ENCODE measurements at regions not wholly inside any gene's neighbourhood (a gene's known extent, or its start where the extent isn't known, plus 50 kb on each side); places are given as distances from the start of the nearest gene placed in this dataset.

- Histone ChIP-seq H3K4me3 (ENCODE audit: extremely low read depth in 1 of 4, insufficient read depth in 2 of 4, low read depth in 3 of 4, low read length in 4 of 4) (no peak overlapping the region), H3K23ac (ENCODE audit: insufficient read length) (no peak overlapping the region), H3K79me1 (ENCODE audit: low read depth, low read length) (no peaks in the 10 kb centered on the region), H2BK20ac (ENCODE audit: low read length) (no peak overlapping the region), H2BK12ac (ENCODE audit: low read depth, low read length) (no peak overlapping the region), H3K18ac (ENCODE audit: extremely low read depth, low read length) (no peak overlapping the region), H2BK120ac (replicated peaks; ENCODE audit: low read depth, low read length) (no peak overlapping the region), H3K4me2 (ENCODE audit: insufficient read depth in 1 of 2, low read depth in 2 of 2, low read length in 2 of 2) (no peak overlapping the region), H4K91ac (replicated peaks; ENCODE audit: insufficient read length, low read length) (no peak overlapping the region), H3K4me1 (replicated peaks in 1 of 4; ENCODE audit: control insufficient read depth in 3 of 4, insufficient read depth in 4 of 4, low read length in 3 of 4) (no peaks in the 10 kb centered on the region), H3K79me2 (ENCODE audit: control insufficient read depth in 1 of 2, insufficient read depth in 2 of 2, low read length in 2 of 2) (no peaks in the 10 kb centered on the region), H3K27ac (ENCODE audit: low read depth, low read length) (no peak overlapping the region), H4K5ac (ENCODE audit: insufficient read length, low read depth, low read length) (no peak overlapping the region), H3K56ac (replicated peaks; ENCODE audit: insufficient read length, low read depth, low read length) (no peak overlapping the region), H4K20me1 (replicated peaks in 1 of 2; ENCODE audit: control insufficient read depth in 1 of 2, insufficient read depth in 2 of 2, low read length in 2 of 2) (no peaks in the 10 kb centered on the region), H2BK5ac (ENCODE audit: low read depth, low read length) (no peak overlapping the region), H2AFZ (ENCODE audit: low read length) (no peak overlapping the region), H3K14ac (ENCODE audit: insufficient read length) (no peak overlapping the region), H4K8ac (ENCODE audit: extremely low read depth, insufficient read depth, low read length) (no peak overlapping the region), H3K4ac (replicated peaks; ENCODE audit: insufficient read length, low read depth, low read length) (no peak overlapping the region), H3K9ac (replicated peaks in 1 of 4; ENCODE audit: extremely low read depth in 1 of 4, low read depth in 3 of 4, low read length in 3 of 4) (no peak overlapping the region), H3K9me3 (ENCODE audit: insufficient read depth in 2 of 2, low read depth in 1 of 2, low read length in 1 of 2) (no peaks in the 10 kb centered on the region), H3K27me3 (replicated peaks in 1 of 4; ENCODE audit: control insufficient read depth in 3 of 4, extremely low read depth in 1 of 4, insufficient read depth in 3 of 4, low read length in 3 of 4) (no peaks in the 10 kb centered on the region), H3K36me3 (ENCODE audit: control insufficient read depth in 2 of 4, insufficient read depth in 4 of 4, low read length in 3 of 4) (no peaks in the 10 kb centered on the region), H3K23me2 (ENCODE audit: low read depth, low read length) (no peaks in the 10 kb centered on the region), H2BK15ac (ENCODE audit: low read length) (no peak overlapping the region), H2AK5ac (ENCODE audit: low read depth, low read length) (no peak overlapping the region)
- FAIRE-seq = no peak
- WGBS, 2 experiments (ENCODE audit: extremely low coverage in 1 of 2, insufficient coverage in 1 of 2, insufficient read length in 1 of 2, insufficient replicate concordance in 2 of 2, low coverage in 1 of 2, low lambda C conversion rate in 2 of 2, missing lambda C conversion rate in 1 of 2) = 86% methylated on average over 29 of the region's 29 CpGs; no CpG with 5 or more reads in 1 of the 2 experiments
- TF ChIP-seq TBP (IDR thresholded peaks at IDR 0.05; ENCODE audit: low read depth, low read length) (no peak), E2F6 (IDR thresholded peaks at IDR 0.05) (no peak), HDAC2 (IDR thresholded peaks at IDR 0.05; ENCODE audit: borderline replicate concordance in 1 of 2, low read depth in 2 of 2, low read length in 2 of 2) (no peak), RAD21 (IDR thresholded peaks at IDR 0.05 in 1 of 2, conservative IDR thresholded peaks at IDR 0.05 in 1 of 2; ENCODE audit: low read depth in 2 of 2, low read length in 2 of 2) (no peak)
- no peak for DNase-seq (ENCODE audit: low read depth in 1 of 2, low spot score in 2 of 2)
- POLR2A ChIA-PET (ENCODE audit: partially characterized antibody) = no interaction called here
- CTCF ChIA-PET (ENCODE audit: partially characterized antibody) = interaction anchor here (0.8 to 1.4 kb wide), 4 partner anchors 11 to 16 kb away, joined by 3 to 6 read pairs (median 4); no protein-coding TSS in a partner anchor
Observed at GRCh38 chr13:105997581-105998550, 537.6 kb downstream of the EFNB2 start.
